Stomach (tissue), 4 donors: ENCODE measurements at regions not wholly inside any gene's neighbourhood (a gene's known extent, or its start where the extent isn't known, plus 50 kb on each side); places are given as distances from the start of the nearest gene placed in this dataset.

ENCODE experiments used
- POLR2AphosphoS5 ChIP-seq, 3 donors: sonication (generic); formaldehyde crosslinking; IDR thresholded peaks; one replicate each; pipeline ENCODE4 v1.6.1; 2016; ENCODE audit warnings: antibody characterized with exemption in 3 of 3
- TF ChIP-seq, protein P1 (sequence below), 7 experiments: fragments of 450-650 bp in 4 of 7; fragments of 200-600 bp in 3 of 7; sonication (generic) in 3 of 7; IDR thresholded peaks; one replicate each; pipeline ENCODE4 v1.5.1; 2016 to 2019; ENCODE audit warnings: antibody characterized with exemption in 7 of 7, control low read depth in 2 of 7, mild to moderate bottlenecking in 1 of 7

GRCh38 chr7:132049462-132050304 lies 493.3 kb upstream of the PODXL start:
- no peak for TF ChIP-seq POLR2AphosphoS5 (IDR thresholded peaks at IDR 0.05)
- TF ChIP-seq, protein P1, sequence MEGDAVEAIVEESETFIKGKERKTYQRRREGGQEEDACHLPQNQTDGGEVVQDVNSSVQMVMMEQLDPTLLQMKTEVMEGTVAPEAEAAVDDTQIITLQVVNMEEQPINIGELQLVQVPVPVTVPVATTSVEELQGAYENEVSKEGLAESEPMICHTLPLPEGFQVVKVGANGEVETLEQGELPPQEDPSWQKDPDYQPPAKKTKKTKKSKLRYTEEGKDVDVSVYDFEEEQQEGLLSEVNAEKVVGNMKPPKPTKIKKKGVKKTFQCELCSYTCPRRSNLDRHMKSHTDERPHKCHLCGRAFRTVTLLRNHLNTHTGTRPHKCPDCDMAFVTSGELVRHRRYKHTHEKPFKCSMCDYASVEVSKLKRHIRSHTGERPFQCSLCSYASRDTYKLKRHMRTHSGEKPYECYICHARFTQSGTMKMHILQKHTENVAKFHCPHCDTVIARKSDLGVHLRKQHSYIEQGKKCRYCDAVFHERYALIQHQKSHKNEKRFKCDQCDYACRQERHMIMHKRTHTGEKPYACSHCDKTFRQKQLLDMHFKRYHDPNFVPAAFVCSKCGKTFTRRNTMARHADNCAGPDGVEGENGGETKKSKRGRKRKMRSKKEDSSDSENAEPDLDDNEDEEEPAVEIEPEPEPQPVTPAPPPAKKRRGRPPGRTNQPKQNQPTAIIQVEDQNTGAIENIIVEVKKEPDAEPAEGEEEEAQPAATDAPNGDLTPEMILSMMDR (IDR thresholded peaks at IDR 0.05) = peak in 3 of 7 experiments; percentile 36 to 42 (median 39)
